NCI-H1092 treated with DMSO at 0.1 percent for 48 hours (cell line): ENCODE measurements at regions not wholly inside any gene's neighbourhood (a gene's known extent, or its start where the extent isn't known, plus 50 kb on each side); places are given as distances from the start of the nearest gene placed in this dataset.
A peak's percentile ranks its signal among the peaks of the same experiment; 100 is the strongest.
"Not testable (repeated sequence)": the region's sequence is repeated elsewhere in the genome, so short reads cannot be mapped to it uniquely, and the experiment has no call there.

Source experiments
- DNase-seq: peaks from one replicate; lab custom pipeline; 2025; lab: John Stamatoyannopoulos, UW

DNA sequence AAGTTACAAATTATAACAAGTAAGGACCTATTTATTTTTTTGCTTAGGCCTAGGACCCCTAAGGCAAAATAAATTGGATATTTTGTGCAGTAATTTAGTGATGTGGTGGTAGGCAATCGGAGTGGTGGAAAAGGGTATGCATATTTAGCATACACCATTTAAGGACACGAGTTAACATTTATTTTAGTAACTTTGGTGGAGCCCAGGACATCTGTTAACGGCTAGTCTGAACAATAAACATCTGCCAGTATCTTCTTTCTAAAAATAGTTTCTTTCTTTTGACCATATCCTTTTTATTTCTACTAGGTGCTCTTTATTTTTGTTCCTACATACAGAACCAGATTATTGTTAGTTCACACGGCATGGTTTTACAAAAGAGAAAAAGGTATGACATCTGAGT lies 326.3 kb downstream of the CHL1 start:
- DNase-seq = no peak

DNA sequence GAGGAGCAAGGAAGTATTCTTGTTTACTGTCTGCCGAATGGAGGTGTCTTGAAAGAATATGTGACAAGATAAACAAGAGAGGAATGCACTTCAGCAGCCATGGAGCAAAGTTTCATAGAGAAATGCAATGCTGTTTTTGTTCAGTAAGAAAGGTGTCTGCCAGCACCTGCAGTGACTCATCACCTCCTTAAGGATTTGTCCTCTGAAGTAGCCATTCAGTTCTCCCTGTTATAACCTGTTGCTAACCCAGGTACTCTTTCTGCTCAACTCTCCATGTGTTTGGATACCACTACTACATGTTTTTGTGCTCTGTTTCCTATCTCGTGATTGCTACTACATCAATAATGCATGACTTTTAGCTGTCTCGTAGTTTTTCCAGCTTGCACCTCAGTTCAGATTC lies 328.9 kb downstream of the CHL1 start:
- no peak for DNase-seq

DNA sequence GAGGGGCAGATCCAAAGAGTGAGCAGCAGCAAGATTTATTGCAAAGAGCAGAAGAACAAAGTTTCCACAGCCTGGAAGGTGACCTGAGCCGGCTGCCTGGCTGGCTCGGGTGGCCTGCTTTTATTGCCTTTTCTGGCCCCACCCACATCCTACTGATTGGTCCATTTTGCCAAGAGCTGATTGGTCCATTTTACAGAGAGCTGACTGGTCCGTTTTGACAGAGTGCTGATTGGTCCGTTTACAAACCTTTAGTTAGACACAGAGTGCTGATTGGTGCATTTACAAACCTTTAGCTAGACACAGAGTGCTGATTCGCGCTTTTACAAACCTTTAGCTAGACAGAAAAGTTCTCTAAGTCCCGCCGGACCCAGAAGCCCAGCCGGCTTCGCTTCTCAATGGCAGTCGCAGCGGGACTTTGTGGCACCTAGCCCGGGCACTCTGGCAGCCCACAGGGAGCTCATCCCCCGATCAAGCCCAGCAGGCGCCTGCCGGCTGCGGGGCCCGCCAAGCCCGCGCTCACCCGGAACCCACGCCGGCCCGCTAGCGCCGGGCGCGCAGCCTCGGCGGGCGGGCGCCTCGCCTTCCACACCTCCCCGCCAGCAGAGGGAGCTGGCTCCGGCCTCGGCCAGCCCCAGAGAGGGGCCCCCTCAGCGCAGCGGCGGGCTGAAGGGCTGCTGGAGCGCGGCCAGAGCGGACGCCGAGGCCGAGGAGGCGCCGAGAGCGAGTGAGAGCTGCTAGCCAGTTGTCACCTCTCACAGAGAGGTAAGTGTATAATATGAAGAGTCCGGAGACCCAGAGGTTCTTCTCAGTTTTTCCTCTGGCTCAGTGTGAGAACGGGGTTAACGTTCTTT lies 339.2 kb downstream of the CHL1 start:
- peak; percentile 23 for DNase-seq

DNA sequence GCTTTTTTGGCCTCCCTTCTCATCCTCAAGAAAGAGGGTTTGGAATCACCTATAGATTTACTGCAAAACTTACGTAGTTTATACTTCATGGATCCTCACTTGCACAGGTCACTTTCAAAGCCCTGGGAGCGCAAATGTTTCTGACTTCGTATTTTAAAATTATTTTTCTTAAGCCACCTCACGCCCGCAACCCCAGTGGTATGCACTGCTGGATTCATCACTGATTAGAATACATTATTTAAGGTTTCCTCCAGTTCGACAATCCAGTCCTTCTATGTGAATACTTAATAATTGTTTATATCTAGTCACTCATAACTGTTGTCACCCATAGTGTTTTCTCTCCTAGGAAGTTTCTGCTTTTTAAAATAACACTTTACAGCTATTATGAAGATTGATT lies 339.9 kb downstream of the CHL1 start:
- no peak for DNase-seq

DNA sequence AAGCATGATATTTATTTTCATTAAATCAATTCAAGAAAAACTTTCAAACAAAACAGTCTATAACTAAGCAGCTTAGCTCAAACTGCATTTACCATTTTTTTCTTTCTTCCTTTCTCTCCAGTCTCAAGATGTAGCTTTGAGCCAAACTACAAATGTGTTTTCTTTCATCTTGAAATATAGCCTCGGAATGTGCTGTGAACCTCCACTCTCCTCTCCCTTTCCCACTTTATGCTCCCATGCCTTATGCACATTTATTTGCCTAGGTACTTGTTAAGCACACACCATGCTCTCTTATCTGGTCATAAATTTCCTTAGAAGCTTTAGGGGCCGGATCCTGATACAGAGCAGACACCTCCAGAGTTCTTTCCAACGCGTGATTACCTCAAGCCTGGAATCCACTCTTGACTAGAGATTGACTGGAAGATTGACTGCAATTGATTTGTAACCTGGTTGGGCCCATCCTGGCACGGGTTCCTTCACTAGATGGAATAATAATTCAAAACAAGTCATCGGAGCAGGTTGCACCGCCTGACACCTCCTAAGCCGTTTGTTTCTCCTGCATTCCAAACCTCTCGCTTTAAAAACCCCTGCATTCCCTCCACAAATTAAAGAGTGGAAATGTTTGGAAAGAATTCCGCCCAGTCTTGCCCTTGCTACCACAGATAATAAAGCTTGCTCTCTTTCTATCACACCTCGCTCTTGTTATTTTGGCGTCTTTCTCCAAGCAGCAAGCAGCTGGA lies 344.7 kb downstream of the CHL1 start:
- no peak for DNase-seq

DNA sequence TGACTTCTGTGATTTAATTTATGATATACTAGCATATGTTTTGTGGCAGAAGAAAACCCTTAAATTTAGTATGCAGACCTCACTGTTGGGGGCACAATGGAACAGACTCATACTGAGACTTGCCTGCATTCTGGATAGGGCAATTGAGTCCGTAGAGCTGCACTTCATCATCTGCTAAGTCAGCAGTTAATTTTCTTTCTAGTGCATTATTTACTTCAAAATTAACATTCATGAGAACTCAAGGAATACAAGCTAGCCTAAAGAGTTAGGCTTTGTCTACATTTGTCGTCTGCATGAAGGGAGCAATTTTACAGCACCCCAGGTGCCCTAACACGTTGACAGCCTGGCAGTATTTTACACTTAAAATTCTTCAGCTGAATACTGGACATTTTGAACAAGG lies 345.5 kb downstream of the CHL1 start:
- no peak for DNase-seq

DNA sequence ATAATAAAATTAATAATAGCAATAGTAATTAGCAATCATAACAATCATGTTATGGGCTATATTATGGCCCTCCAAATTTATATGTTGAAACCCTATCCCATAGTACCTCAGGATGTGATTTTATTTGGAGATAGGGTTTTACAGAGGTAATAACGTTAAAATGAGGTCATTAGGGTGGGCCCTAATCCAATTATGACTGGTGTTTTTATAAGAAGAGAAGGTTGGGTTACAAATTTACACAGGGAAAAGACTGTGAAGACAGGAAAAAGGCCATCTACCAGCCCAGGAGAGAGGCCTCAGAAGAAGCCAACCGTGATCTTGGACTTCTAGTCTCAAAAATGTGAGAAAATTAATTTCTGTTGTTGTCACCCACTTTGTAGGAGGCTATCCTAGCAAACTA lies 353.1 kb downstream of the CHL1 start:
- DNase-seq = no peak

DNA sequence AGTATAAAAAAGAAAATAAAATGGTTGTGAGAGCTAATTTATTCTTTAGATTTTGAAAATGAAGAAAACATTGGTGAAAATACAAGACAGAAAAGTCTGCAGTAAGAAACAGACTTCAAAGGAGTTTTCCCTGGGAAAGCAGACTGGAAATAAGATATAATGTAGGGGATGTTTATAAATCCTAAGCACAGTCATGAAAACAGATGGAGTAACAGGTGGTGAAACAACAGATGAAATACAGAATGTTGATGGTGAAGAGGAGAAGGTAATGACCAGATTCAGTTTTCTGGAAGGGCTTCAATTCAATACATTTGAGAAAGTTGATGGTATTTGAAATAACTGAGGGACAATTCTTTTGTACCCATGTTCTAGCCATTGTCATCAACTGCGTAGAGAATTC lies 353.9 kb downstream of the CHL1 start:
- no peak for DNase-seq

DNA sequence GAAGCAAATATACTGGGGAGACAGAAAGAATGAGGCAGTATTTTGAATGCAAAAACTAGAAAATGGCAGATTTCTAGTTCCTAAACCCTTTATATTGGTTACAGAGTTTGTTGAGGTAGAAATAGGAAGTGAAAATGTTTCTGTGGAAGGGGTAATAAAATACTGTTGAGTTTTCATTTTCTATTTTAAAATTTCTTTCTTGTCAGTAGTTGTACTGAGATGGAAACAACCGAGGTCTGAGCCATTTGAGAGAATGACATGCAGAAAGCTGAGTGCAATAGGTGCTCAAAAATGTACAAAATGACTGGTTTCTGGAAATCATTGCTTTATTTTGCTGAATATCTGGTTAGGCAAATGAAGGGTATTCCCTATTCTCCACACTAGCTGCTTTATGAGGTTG lies 361.4 kb downstream of the CHL1 start:
- no peak for DNase-seq

DNA sequence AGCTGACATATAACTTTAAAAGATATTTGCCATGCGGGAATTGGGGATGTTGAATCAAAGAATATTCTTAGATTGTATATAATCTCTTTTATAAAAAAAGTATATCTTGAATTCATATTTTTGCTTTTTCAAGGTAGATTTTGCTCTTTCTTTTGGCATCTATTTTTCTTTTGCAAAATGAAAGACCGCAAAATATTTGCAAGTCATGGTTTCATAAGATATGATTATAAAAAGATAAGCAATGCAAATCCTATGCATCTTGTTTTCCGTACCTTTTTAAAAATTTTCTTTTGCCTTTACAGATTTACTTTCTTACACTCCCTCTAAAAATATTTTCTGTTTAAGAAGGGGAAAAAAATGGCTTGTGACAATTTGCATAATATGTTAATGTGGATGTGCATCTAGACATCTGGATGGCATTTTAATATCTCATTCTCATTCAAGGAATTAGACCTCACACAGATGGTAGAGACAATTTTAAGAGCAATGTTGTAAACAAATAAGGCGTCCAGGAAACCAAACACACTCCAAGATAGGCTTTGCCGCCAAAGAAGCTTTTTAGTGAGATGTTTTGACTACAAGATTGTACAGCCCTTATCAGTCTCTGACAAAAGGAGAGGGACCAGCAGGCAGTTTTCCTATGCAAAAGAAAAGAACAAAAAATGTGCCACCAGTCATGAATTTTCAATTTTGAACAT lies 371.1 kb downstream of the CHL1 start:
- no peak for DNase-seq

DNA sequence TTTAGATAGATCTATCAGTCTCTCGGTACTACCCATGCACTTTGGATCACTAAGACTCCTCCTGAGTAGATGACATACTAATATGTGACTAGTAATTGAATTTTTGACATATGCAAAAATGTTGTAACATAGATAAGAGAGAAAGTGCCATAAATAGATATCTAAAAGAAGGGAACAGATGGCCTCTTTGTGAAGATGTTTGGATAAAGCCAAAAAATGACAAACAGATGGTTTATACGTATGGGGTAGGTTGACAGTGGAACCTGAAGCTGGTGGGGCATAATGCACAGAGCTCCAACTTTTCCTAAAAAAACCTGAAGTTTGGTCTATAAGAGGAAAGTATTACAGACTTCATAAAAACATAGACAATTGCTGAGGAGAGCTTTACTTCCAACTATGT lies 383.0 kb downstream of the CHL1 start:
- DNase-seq = not testable (repeated sequence)

DNA sequence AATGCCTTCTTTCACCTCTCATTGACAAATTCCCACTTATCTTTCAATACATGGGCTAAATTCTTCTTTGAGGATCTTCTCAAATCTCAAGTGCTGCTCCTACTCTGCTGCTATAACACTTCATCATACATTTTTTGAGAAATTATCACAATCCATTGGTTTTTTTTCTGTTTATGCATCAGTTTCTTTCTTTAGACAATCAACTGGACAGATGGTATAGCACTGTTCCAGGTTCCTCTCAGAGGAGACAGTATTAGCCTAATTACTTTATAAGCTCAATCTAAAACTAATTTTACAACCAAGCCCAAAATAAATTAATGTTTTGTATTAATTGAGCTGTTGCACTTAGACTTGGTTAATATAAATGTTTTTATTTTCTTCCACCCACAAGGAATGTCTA lies 392.5 kb downstream of the CHL1 start:
- DNase-seq = not testable (repeated sequence)

DNA sequence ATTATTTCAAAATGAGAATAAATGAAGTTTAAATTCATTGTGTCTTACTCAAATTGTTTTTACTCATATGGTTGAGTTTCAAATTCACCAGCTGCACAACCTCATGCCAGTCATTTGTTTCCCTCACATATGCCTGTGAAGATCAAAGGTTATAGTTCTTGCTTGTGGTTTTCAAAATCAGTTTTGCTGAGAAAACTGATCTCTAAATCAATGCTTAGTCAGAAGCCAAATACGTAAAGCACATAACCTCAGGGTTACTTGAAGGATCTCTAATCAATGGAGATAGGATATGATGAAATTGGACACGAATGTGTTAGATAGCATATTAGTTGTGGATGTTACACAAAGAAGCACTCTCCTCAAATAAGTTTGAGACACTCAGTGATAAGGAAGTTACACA lies 400.7 kb downstream of the CHL1 start:
- DNase-seq = not testable (repeated sequence)

DNA sequence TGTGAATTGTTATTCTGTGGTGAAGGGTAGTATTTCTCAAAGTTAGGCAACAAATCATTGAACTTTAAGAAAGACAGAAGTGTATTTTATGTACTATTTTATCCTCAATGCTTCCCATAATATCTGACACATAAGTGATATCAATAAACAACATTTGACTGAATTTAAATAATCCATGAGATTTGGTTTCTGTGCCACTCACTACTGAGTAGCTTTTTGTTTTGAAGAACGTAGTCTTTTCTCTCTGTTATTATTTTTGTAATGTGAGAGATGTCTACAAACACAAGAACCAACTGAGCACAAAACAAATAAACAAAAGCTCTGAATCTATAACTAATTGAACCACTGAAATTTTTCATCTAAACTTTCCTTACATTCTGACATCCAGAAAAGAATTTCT lies 401.2 kb downstream of the CHL1 start:
- not testable (repeated sequence) for DNase-seq

DNA sequence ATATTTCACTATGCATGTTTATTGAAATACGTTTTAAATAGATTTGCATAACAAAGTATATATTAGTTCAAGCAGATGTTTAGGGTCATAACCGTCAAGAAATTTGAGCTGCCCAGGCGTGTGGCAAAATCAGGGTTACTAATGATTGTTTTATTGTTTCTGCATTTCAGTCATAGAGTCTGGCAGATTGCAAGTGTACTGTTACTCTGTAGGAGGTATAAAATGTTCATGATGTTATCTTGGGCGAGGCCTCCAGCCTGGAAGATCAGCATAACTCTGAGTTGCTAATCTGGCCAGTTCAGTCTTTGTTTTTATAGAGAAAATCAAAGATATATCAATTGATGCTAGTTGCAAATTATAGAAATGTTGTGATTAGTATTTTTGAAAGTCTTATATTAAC lies 410.9 kb downstream of the CHL1 start:
- not testable (repeated sequence) for DNase-seq

DNA sequence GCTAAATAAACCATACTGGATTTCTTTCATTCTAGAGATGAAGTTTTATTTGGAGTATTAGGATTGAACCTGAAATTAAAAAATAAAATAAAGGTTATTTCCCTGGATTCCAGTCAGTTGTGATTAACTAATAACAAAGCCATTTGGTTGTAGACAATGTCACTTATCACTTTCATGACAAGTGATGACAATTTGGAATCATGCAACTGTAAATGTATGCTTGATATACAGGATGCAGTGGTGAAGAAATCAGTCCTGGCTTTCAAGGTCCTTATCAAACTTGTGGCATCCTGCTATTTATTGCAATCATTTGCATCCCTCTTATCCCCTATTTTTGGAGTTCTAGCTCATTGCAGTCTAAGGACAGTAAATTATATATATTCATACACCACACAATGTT lies 425.2 kb downstream of the CHL1 start:
- DNase-seq = no peak

DNA sequence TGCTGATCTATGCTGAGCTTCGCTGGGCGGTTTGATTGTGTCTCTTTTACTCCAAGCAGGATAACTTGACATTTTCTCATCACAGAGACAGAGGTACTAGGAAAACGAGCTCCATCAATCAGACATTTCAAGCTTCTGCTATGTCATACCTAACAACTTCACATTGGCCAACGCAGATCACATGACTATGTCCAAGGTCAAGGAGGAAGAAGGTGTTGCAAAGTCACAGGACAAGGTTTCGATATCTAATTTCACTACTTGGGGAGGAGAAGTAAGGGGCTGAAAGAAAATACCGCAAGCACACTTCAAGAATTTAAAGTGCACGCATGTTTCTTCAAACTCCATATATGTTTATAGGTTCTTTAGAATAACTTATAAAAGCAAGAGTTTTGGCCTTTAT lies 425.8 kb downstream of the CHL1 start:
- no peak for DNase-seq

DNA sequence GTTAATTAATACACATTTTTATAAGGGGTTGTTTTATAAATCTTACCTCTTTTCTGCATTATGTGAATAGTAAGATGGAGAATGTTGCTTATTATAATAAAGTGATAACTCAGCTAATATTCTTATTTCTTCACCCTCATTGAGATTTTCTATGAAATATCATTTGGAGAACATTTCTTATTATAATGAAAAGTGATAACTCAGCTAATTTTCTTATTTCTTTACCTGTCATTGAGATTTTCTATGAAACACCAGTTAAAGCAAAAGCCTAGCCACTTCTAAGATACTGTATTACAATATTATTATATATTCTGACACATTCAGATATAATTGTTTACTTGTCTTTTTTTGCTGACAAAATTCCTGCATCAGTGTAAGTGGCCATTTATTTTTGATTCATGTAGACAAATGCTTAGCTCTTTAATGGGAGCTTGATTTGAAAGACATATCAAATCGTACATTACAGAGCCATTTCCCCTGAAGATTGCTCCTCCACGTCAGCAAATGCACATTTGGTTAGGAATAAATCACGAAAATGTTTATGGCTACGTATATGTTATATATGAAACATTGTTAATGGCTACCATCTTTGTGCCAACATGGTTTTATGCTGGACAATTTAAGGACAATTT lies 427.5 kb downstream of the CHL1 start:
- no peak for DNase-seq

DNA sequence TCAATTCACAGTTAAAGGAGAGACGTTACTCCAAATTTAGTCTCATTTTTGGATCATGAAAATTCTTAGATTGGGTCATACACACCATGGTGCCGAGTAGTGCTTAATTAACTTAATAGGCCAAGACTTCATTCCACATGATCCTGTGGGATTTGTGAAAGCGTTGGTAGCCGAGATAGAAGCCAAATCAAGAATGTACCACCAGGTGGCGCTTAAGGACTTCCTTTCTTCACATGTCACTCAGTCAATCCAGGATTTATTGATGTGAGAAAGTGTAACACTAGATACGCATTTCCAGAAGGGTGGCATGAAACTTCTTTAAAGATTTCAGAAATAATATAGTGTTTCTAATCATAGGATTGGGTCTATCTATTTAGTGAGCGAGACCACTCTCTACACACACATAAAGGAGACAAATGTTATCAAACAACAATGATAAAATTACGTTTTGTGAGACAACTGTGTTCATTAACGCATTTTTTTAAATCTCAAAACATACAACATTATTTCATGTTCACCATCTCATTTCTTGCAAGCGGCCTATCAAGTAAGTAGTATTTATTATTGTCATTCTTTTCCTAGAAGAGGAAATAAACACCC lies 436.1 kb downstream of the CHL1 start:
- peak; percentile 18 for DNase-seq

DNA sequence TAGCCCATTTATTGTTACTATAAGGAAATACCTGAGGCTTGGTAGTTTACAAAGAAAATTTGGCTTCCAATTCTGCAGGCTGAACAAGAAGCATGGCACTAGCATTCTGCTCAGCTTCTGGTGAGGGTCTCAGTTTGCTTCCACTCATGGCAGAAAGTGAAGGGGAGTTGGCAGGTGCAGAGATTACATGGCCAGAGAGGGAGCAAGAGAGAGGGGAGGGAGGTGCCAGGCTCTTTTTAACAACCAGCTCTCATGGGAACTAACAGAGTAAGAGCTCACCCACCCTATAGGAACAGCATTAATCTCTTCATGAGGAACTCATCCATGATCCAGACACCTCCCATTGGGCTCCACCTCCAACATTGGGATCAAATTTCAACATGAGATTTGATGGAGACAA lies 437.9 kb downstream of the CHL1 start:
- DNase-seq = no peak

DNA sequence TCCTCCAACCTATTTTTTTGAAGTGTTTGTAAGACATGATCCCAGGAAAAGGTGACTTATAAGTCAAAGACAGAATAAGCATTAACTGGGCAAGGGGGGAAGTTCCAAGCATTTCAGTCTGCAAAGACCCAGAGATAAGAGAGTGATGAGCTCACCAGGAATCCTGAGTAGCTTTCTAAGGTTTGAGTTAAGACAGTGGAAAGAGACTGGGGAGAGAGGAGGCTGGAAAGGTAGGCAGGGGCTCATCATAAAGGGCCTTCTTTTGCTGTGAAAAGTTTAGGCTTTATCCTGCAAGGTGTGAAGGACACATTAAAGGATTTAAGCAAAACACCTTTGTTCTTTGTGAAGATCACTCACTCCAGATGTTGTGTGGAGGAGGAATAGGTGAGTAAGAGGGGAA lies 438.8 kb downstream of the CHL1 start:
- no peak for DNase-seq

DNA sequence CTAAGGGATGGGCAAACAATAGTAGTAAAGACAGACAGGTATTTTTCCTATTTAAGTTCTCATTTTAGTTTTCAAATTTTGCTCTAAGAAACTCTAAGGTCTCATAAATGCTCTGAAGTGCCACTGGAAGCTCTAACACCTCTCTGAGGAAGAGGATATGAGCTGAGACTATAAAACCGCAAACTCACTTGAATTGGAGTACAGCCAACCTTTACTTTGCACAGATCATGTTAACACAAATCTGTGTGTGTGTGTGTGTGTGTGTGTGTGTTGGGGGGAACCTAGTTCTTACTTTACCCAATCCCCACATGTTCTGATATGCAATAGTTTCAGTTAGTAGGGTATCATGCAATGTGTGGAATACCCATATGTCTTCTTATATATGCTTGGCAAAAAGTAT lies 446.8 kb downstream of the CHL1 start:
- no peak for DNase-seq
